GM12874 (cell line): ENCODE measurements at regions not wholly inside any gene's neighbourhood (a gene's known extent, or its start where the extent isn't known, plus 50 kb on each side); places are given as distances from the start of the nearest gene placed in this dataset.

Experiments used
- CTCF ChIP-seq: IDR thresholded peaks from 2 replicates; pipeline ENCODE4 v1.5.1; 2011; ENCODE audit warnings: low read depth, mild to moderate bottlenecking, control low read depth, low read length, moderate library complexity; ENCODE audit not compliant: insufficient read depth

DNA sequence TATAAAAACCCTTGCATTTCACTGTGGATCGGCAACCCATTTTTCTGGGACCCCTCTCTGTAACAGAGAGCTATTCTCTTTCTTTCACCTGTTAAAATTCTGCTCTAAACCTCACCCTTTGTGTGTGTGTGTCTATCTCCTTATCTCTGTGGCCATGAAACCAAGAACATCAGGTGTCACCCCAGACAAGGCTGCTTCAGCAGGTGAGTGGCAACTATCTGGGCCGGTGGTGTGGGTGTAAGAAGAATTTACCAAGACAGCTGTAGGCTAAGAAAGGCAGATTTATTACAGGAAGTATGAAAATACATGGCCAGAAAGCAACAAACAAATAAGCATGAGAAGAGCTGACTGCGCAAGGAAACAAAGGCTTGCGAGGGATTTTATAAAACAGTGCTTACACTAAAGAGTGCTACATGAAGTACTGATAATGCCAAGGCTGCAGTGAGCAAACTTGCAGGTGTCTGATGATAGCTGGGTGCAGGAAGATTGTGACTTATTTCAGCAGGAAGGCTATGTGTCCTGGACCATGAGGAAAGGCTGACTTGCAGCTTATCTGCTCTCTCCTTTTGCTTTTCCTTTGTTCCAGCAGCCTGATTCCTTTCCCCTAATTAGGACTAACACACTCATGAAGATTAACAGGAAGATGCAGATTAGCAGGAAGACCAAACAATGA is 421.1 kb downstream of the PTH2R start:
- no peak for TF ChIP-seq CTCF

DNA sequence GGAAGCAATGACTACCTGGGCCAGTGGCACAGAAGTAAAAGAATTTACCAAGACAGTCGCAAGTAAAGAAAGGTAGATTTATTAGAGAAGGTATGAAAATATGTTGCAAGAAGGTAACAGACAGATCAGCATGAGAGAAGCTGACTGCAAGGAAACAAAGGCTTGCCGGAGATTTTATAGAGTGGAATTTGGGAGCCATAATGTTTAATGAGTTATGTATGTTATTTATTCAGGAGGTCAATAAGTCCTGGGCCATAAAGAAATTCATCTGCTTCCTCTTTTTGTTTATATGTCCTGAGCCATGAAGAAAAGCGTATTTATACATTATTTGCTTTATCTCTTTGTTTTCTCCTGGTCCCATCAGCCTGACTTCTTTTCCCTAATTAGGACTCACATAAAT is 423.6 kb downstream of the PTH2R start:
- no peak for TF ChIP-seq CTCF

GRCh38 chr2:208847651-208848050 is 441.1 kb downstream of the PTH2R start:
- TF ChIP-seq CTCF = no peak

DNA sequence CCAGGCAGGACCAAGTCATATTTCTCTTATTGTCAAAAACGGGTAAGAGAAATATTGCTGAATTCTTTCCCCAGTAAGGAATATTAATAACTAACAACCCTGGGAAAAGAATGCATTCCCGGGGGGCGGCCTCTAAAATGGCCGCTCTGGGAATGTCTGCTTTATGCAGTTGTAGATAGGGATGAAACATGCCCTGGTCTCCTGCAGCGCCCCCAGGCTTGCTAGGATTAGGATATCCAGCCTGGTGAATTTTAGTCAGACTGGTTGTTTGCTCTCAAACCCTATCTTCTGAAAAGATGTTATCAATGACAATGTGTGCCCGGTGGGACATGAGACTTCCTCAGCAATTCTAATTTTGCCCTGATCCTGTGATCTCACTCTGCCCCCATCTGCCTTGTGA is 448.1 kb downstream of the PTH2R start:
- TF ChIP-seq CTCF = no peak

GRCh38 chr2:208867374-208867773 is 460.8 kb downstream of the PTH2R start:
- no peak for TF ChIP-seq CTCF

- no peak for TF ChIP-seq CTCF
These were observed 466.0 kb downstream of the PTH2R start for GRCh38 chr2:208872591-208872990.

DNA sequence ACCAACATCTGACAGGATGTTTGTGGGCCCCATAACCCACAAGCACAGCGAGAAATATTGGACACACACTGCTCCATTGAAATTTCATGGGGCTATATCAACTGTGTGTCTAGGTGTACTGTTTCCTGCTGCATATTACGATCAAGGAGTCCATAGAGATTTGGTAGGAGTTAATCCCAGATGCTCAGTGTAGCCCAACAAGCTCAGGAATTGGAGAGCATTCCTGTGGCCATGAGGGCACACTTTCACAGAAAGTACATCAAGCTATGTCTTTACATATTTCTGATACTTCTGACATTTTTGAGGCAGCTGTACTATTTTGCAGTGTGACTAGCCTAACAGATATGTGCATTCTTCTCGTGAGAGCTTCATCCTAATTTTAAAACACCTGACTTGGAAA is 473.1 kb downstream of the PTH2R start:
- TF ChIP-seq CTCF = no peak
